ENCODE measurements at regions not wholly inside any gene's neighbourhood (a gene's known extent, or its start where the extent isn't known, plus 50 kb on each side); places are given as distances from the start of the nearest gene placed in this dataset.

DNA sequence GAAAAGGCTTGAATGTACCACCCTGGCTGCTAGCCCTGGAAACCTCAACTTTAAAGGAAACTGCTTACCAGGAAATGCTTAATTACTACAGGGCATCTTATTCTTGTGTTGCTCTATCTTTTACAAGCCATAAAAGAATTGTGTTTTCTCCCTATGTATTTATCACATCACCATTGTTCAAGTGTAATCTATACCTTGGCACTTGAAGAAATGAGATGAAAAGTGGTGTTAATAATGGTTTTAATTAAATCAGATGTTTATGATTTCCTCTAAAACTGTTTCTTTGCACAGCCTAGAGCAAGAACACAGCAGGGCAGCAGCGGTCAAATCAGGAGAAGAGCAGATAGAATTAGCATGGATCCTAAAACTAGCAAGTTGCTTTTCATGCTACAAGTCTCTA, 131.8 kb upstream of the RGMB start:
- intact Hi-C loops (cut with DNase I; ENCODE audit: low total_unique reads): no loop called here
- Histone ChIP-seq H3K4me1 (no peaks in the 10 kb centered on the region), H3K9me3 (no peaks in the 10 kb centered on the region), H3K27me3 (no peaks in the 10 kb centered on the region), H3K27ac (no peak overlapping the region), H3K36me3 (no peaks in the 10 kb centered on the region), H3K4me3 (no peak overlapping the region)
- DNase-seq (ENCODE audit: low spot score in 2 of 2): no peak
- TF ChIP-seq POLR2A (IDR thresholded peaks at IDR 0.05) (no peak), CTCF (IDR thresholded peaks at IDR 0.05) (no peak), POLR2AphosphoS5 (IDR thresholded peaks at IDR 0.05) (no peak)

GRCh38 chr5:98643569-98643968, 129.9 kb upstream of the RGMB start:
- Histone ChIP-seq H3K9me3 (no peaks in the 10 kb centered on the region), H3K4me3 (no peak overlapping the region), H3K27ac (no peak overlapping the region), H3K27me3 (no peaks in the 10 kb centered on the region), H3K36me3 (no peaks in the 10 kb centered on the region), H3K4me1 (no peaks in the 10 kb centered on the region)
- intact Hi-C loops (cut with DNase I; ENCODE audit: low total_unique reads): no loop called here
- no peak for DNase-seq (ENCODE audit: low spot score in 2 of 2)
- no peak for TF ChIP-seq POLR2AphosphoS5 (IDR thresholded peaks at IDR 0.05)
- no peak for TF ChIP-seq CTCF (IDR thresholded peaks at IDR 0.05)
- no peak for TF ChIP-seq POLR2A (IDR thresholded peaks at IDR 0.05)

GRCh38 chr5:98651715-98652114, 121.7 kb upstream of the RGMB start:
- H3K9me3 ChIP-seq: peaks cover 0 to 4% of the 10 kb centered on the region in 2 donors
- H3K27me3 ChIP-seq: no peaks in the 10 kb centered on the region
- H3K4me3 ChIP-seq: no peak overlapping the region
- no peak overlapping the region for H3K27ac ChIP-seq
- no peaks in the 10 kb centered on the region for H3K36me3 ChIP-seq
- intact Hi-C loops (cut with DNase I; ENCODE audit: low total_unique reads): no loop called here
- no peaks in the 10 kb centered on the region for H3K4me1 ChIP-seq
- TF ChIP-seq POLR2AphosphoS5 (IDR thresholded peaks at IDR 0.05) (no peak), CTCF (IDR thresholded peaks at IDR 0.05) (no peak), POLR2A (IDR thresholded peaks at IDR 0.05) (no peak)
- no peak for DNase-seq (ENCODE audit: low spot score in 2 of 2)

DNA sequence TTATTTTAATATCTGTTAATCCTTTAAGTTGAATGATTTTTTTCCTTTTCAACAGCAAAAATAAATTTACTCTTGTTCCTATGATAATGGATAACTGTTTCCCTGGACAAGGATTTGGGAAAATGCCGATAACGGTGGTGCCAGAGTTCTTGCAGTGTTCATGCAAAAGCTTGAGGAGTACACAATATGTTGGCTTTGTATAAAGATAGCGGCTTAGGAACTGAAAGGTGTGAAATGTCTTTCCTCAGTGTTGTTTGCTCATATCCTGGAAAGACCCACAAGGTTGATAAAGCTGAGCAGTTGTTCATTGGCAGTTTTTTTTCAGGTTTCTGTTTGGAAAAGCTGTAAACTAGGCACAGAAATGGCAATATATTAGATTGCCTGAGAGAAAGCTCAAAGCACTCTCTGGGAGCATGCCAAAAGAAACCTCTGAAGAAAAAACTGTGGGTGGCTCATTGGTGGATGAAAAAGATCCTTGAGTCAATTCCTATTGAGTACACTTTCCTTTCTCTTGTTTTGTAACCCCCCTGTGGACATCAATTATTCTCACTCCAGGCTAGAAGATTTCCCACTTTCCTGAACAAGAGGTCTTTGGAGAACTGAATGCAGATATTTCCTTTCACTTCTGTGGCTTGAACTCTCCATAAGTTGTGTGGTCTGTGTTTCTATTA, 117.2 kb upstream of the RGMB start:
- H3K4me3 ChIP-seq: no peak overlapping the region
- TF ChIP-seq POLR2AphosphoS5 (IDR thresholded peaks at IDR 0.05): no peak
- no peak for TF ChIP-seq POLR2A (IDR thresholded peaks at IDR 0.05)
- no peak for TF ChIP-seq CTCF (IDR thresholded peaks at IDR 0.05)
- H3K27me3 ChIP-seq: no peaks in the 10 kb centered on the region
- intact Hi-C loops (cut with DNase I; ENCODE audit: low total_unique reads): no loop called here
- H3K4me1 ChIP-seq: no peaks in the 10 kb centered on the region
- no peak overlapping the region for H3K27ac ChIP-seq
- peaks cover 0 to 4% of the 10 kb centered on the region in 2 donors for H3K9me3 ChIP-seq
- H3K36me3 ChIP-seq: no peaks in the 10 kb centered on the region
- DNase-seq (ENCODE audit: low spot score in 2 of 2): no peak

DNA sequence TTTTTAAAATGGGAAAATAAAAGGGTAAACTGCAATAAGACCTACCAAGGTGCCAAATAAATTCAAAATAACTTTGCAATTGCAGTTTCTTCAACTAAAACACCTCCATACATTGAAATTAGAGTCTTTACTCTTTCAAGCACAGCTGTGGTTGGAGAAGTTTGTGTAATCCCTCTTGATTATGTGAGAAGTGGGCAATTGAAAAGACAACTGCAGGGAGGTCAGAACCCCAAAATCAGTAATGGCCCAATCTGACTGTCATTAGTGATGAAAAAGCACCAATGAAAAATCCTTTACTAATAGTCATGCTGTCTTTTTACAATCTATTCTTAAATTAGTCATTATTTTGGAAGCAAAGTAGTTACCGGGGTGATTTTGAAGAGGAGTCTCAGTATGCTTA, 116.7 kb upstream of the RGMB start:
- Histone ChIP-seq H3K27ac (no peak overlapping the region), H3K9me3 (peaks cover 0 to 4% of the 10 kb centered on the region in 2 donors), H3K4me3 (no peak overlapping the region), H3K36me3 (no peaks in the 10 kb centered on the region), H3K27me3 (no peaks in the 10 kb centered on the region), H3K4me1 (no peaks in the 10 kb centered on the region)
- intact Hi-C loops (cut with DNase I; ENCODE audit: low total_unique reads): no loop called here
- TF ChIP-seq POLR2AphosphoS5 (IDR thresholded peaks at IDR 0.05) (no peak), POLR2A (IDR thresholded peaks at IDR 0.05) (no peak), CTCF (IDR thresholded peaks at IDR 0.05) (no peak)
- no peak for DNase-seq (ENCODE audit: low spot score in 2 of 2)
